Osteoblast (primary cell): ENCODE measurements at regions not wholly inside any gene's neighbourhood (a gene's known extent, or its start where the extent isn't known, plus 50 kb on each side); places are given as distances from the start of the nearest gene placed in this dataset.

ENCODE experiments used
- DNase-seq: peaks from one replicate; pipeline ENCODE4 v3.0.0; 2011; ENCODE audit warnings: low spot score, mixed read lengths; ENCODE audit not compliant: insufficient read length; ENCODE audit errors: missing footprints
- H2AFZ ChIP-seq: 2 replicates; pipeline ENCODE4 v1.6.0; 2011; ENCODE audit warnings: mild to moderate bottlenecking, low read length
- H3K27ac ChIP-seq: 2 replicates; pipeline ENCODE4 v1.5.1; 2011; ENCODE audit warnings: mild to moderate bottlenecking, low read depth, low read length, moderate library complexity
- H3K27me3 ChIP-seq: 2 replicates; pipeline ENCODE4 v1.6.0; 2012; ENCODE audit warnings: mild to moderate bottlenecking, control low read depth, inconsistent platforms, low read length, moderate library complexity; ENCODE audit not compliant: insufficient read depth
- H3K36me3 ChIP-seq: 2 replicates; pipeline ENCODE4 v1.5.1; 2011; ENCODE audit warnings: mild to moderate bottlenecking, low read length, control low read depth, moderate library complexity; ENCODE audit not compliant: insufficient read depth
- H3K4me1 ChIP-seq: 2 replicates; pipeline ENCODE4 v1.5.1; 2011; ENCODE audit warnings: mild to moderate bottlenecking, low read length, control low read depth, moderate library complexity; ENCODE audit not compliant: insufficient read depth
- H3K4me2 ChIP-seq: 2 replicates; pipeline ENCODE4 v1.6.0; 2011; ENCODE audit warnings: mild to moderate bottlenecking, low read length; ENCODE audit not compliant: insufficient read depth
- H3K4me3 ChIP-seq: fragments of 200-600 bp; sonication (generic); 3 replicates; pipeline ENCODE4 v1.5.1; 2012; ENCODE audit warnings: mild to moderate bottlenecking, low read length, inconsistent platforms; ENCODE audit not compliant: insufficient read depth
- H3K79me2 ChIP-seq: 2 replicates; pipeline ENCODE4 v1.6.0; 2012; ENCODE audit warnings: mild to moderate bottlenecking, low read length, control low read depth, inconsistent platforms; ENCODE audit not compliant: insufficient read depth
- H3K9me3 ChIP-seq: 2 replicates; pipeline ENCODE4 v1.5.1; 2011; ENCODE audit warnings: low read depth, low read length, control low read depth
- H4K20me1 ChIP-seq: 2 replicates; pipeline ENCODE4 v1.6.0; 2012; ENCODE audit warnings: mild to moderate bottlenecking, low read length, control low read depth; ENCODE audit not compliant: insufficient read depth
- TF ChIP-seq, protein P1 (sequence below): IDR thresholded peaks from 2 replicates; pipeline ENCODE4 v1.5.1; 2011; ENCODE audit warnings: mild to moderate bottlenecking, low read depth, low read length, moderate library complexity; ENCODE audit errors: extremely low read depth

DNA sequence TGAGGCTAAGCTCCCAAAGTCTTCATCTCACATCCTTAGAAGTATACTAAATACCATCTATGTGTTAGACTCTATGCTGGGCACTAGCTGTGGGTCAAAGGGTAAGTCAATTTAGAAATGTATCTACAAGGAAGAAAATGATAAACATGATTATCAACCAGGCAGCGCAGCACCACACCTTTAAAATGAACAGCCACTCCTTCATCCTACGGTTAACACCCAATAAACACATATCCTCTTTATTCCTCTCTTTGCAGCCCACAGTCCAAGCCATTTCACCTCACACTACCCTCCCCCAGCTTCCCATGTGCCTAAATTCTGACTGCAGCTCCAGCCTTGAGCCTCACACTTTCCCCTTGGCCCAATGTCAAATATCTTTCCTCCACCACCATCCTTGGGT, 362.6 kb downstream of the FGFR2 start:
- Histone ChIP-seq H3K27ac (no peak overlapping the region), H3K4me3 (no peak overlapping the region), H3K27me3 (no peaks in the 10 kb centered on the region), H3K9me3 (no peaks in the 10 kb centered on the region), H3K4me1 (no peaks in the 10 kb centered on the region), H4K20me1 (no peaks in the 10 kb centered on the region), H3K36me3 (no peaks in the 10 kb centered on the region), H3K79me2 (no peaks in the 10 kb centered on the region), H2AFZ (no peak overlapping the region), H3K4me2 (no peak overlapping the region)
- TF ChIP-seq, protein P1, sequence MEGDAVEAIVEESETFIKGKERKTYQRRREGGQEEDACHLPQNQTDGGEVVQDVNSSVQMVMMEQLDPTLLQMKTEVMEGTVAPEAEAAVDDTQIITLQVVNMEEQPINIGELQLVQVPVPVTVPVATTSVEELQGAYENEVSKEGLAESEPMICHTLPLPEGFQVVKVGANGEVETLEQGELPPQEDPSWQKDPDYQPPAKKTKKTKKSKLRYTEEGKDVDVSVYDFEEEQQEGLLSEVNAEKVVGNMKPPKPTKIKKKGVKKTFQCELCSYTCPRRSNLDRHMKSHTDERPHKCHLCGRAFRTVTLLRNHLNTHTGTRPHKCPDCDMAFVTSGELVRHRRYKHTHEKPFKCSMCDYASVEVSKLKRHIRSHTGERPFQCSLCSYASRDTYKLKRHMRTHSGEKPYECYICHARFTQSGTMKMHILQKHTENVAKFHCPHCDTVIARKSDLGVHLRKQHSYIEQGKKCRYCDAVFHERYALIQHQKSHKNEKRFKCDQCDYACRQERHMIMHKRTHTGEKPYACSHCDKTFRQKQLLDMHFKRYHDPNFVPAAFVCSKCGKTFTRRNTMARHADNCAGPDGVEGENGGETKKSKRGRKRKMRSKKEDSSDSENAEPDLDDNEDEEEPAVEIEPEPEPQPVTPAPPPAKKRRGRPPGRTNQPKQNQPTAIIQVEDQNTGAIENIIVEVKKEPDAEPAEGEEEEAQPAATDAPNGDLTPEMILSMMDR: no peak
- DNase-seq: no peak

DNA sequence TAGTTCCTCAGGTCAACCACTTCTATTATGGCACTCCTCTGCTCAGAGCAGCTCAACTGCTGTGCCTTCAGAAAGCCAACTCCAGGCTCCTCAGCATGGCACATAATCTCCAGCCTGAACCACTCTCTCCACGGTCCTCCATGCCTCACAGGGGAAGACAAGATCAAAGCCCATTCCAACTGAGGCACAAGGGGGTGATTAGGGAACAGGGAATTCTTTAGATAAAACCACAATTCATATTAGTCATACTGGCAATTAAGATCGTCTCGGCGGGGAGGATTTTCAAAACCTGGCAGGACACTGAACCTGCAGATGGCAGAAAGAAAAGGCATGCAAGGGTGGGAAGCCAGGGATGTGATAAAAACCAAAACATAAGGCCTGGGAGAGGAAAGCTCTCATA, 361.6 kb downstream of the FGFR2 start:
- Histone ChIP-seq H3K4me3 (no peak overlapping the region), H3K79me2 (no peaks in the 10 kb centered on the region), H3K27ac (no peak overlapping the region), H3K4me2 (no peak overlapping the region), H3K36me3 (no peaks in the 10 kb centered on the region), H3K9me3 (no peaks in the 10 kb centered on the region), H3K4me1 (no peaks in the 10 kb centered on the region), H3K27me3 (no peaks in the 10 kb centered on the region), H4K20me1 (no peaks in the 10 kb centered on the region), H2AFZ (no peak overlapping the region)
- DNase-seq: no peak
- TF ChIP-seq, protein P1: no peak

DNA sequence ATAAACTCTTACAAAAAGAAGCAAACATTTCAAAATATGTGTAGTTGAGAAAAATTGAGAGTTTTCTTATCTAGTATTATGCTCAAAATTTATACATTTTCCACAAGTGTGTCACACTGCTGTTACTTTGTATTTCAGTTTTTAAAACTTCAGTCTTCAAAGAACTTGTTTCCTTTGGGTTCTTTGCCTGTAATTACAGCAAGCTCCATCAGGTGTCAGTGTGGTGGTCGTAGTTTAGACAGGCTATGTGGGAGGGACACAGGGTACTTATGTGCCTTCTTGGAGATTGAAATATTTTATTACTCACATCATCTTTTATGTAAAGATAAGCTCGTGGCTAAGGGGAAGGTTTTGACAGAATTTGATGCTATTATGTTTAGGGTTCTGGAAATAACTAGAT, 360.5 kb downstream of the FGFR2 start:
- H3K9me3 ChIP-seq: no peaks in the 10 kb centered on the region
- no peaks in the 10 kb centered on the region for H4K20me1 ChIP-seq
- H3K4me3 ChIP-seq: no peak overlapping the region
- H3K36me3 ChIP-seq: no peaks in the 10 kb centered on the region
- no peaks in the 10 kb centered on the region for H3K4me1 ChIP-seq
- H3K27me3 ChIP-seq: no peaks in the 10 kb centered on the region
- TF ChIP-seq, protein P1: no peak
- no peaks in the 10 kb centered on the region for H3K79me2 ChIP-seq
- H2AFZ ChIP-seq: no peak overlapping the region
- H3K4me2 ChIP-seq: no peak overlapping the region
- no peak overlapping the region for H3K27ac ChIP-seq
- peak; percentile 59 for DNase-seq

- no peak for DNase-seq
- H4K20me1 ChIP-seq: no peaks in the 10 kb centered on the region
- TF ChIP-seq, protein P1: no peak
- H3K4me2 ChIP-seq: no peak overlapping the region
- no peak overlapping the region for H2AFZ ChIP-seq
- no peaks in the 10 kb centered on the region for H3K9me3 ChIP-seq
- H3K4me1 ChIP-seq: no peaks in the 10 kb centered on the region
- H3K4me3 ChIP-seq: no peak overlapping the region
- no peaks in the 10 kb centered on the region for H3K79me2 ChIP-seq
- H3K27me3 ChIP-seq: no peaks in the 10 kb centered on the region
- H3K36me3 ChIP-seq: no peaks in the 10 kb centered on the region
- no peak overlapping the region for H3K27ac ChIP-seq
Measured at GRCh38 chr10:121240011-121240410, 358.2 kb downstream of the FGFR2 start.
